GM12878 (cell line): ENCODE measurements at regions not wholly inside any gene's neighbourhood (a gene's known extent, or its start where the extent isn't known, plus 50 kb on each side); places are given as distances from the start of the nearest gene placed in this dataset.

Experiments used
- CREB1 ChIP-seq: IDR thresholded peaks from 2 replicates; pipeline ENCODE4 v1.6.1; 2012; ENCODE audit warnings: low read depth, mild to moderate bottlenecking, inconsistent platforms
- POLR2AphosphoS5 ChIP-seq: IDR thresholded peaks from 2 replicates; pipeline ENCODE4 v1.6.1; 2011; ENCODE audit warnings: mild to moderate bottlenecking, low read length, inconsistent platforms
- ZNF274 ChIP-seq: IDR thresholded peaks from one replicate; pipeline ENCODE4 v1.8.0; 2011; ENCODE audit not compliant: insufficient read length, insufficient read depth
- TF ChIP-seq, protein P1 (sequence below), 3 experiments: IDR thresholded peaks in 2 of 3; conservative IDR thresholded peaks in 1 of 3; 2 replicates each; pipeline ENCODE4 v1.5.1; 2011; ENCODE audit warnings: low read depth in 3 of 3, low read length in 3 of 3, mild to moderate bottlenecking in 3 of 3, control low read depth in 2 of 3, moderate library complexity in 2 of 3, inconsistent platforms in 1 of 3, mixed read lengths in 1 of 3; ENCODE audit not compliant: control insufficient read depth in 2 of 3, insufficient read depth in 1 of 3; ENCODE audit errors: extremely low read depth in 1 of 3
- TF ChIP-seq, protein P2 (sequence below): IDR thresholded peaks from 2 replicates; pipeline ENCODE4 v1.6.1; 2012; ENCODE audit warnings: mild to moderate bottlenecking, low read depth, low read length

- TF ChIP-seq, protein P1, sequence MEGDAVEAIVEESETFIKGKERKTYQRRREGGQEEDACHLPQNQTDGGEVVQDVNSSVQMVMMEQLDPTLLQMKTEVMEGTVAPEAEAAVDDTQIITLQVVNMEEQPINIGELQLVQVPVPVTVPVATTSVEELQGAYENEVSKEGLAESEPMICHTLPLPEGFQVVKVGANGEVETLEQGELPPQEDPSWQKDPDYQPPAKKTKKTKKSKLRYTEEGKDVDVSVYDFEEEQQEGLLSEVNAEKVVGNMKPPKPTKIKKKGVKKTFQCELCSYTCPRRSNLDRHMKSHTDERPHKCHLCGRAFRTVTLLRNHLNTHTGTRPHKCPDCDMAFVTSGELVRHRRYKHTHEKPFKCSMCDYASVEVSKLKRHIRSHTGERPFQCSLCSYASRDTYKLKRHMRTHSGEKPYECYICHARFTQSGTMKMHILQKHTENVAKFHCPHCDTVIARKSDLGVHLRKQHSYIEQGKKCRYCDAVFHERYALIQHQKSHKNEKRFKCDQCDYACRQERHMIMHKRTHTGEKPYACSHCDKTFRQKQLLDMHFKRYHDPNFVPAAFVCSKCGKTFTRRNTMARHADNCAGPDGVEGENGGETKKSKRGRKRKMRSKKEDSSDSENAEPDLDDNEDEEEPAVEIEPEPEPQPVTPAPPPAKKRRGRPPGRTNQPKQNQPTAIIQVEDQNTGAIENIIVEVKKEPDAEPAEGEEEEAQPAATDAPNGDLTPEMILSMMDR (IDR thresholded peaks at IDR 0.05 in 2 of 3, conservative IDR thresholded peaks at IDR 0.05 in 1 of 3; ENCODE audit: control insufficient read depth in 2 of 3, extremely low read depth in 1 of 3, insufficient read depth in 1 of 3, low read depth in 3 of 3, low read length in 3 of 3) = no peak
- TF ChIP-seq POLR2AphosphoS5 (no peak), CREB1 (no peak), ZNF274 (no peak)
- TF ChIP-seq, protein P2, sequence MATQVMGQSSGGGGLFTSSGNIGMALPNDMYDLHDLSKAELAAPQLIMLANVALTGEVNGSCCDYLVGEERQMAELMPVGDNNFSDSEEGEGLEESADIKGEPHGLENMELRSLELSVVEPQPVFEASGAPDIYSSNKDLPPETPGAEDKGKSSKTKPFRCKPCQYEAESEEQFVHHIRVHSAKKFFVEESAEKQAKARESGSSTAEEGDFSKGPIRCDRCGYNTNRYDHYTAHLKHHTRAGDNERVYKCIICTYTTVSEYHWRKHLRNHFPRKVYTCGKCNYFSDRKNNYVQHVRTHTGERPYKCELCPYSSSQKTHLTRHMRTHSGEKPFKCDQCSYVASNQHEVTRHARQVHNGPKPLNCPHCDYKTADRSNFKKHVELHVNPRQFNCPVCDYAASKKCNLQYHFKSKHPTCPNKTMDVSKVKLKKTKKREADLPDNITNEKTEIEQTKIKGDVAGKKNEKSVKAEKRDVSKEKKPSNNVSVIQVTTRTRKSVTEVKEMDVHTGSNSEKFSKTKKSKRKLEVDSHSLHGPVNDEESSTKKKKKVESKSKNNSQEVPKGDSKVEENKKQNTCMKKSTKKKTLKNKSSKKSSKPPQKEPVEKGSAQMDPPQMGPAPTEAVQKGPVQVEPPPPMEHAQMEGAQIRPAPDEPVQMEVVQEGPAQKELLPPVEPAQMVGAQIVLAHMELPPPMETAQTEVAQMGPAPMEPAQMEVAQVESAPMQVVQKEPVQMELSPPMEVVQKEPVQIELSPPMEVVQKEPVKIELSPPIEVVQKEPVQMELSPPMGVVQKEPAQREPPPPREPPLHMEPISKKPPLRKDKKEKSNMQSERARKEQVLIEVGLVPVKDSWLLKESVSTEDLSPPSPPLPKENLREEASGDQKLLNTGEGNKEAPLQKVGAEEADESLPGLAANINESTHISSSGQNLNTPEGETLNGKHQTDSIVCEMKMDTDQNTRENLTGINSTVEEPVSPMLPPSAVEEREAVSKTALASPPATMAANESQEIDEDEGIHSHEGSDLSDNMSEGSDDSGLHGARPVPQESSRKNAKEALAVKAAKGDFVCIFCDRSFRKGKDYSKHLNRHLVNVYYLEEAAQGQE = no peak
These were observed 87.9 kb upstream of the ITGA6 start for GRCh38 chr2:172339371-172340010.
